Thyroid gland (tissue), 4 donors: ENCODE measurements at regions not wholly inside any gene's neighbourhood (a gene's known extent, or its start where the extent isn't known, plus 50 kb on each side); places are given as distances from the start of the nearest gene placed in this dataset.

Experiments
- DNase-seq, 2 donors: peaks; one replicate each; pipeline ENCODE4 v3.0.0-alpha.2; 2019
- H3K27ac ChIP-seq, 3 donors: fragments of 200-600 bp; sonication (generic); 1 replicate in 2 of 3; 2 replicates in 1 of 3; pipeline ENCODE4 v1.5.1; 2016 to 2019; ENCODE audit warnings: mild to moderate bottlenecking in 1 of 3, moderate library complexity in 1 of 3
- H3K27me3 ChIP-seq: fragments of 200-600 bp; sonication (generic); one replicate; pipeline ENCODE4 v1.5.1; 2019
- H3K36me3 ChIP-seq, 2 donors: fragments of 200-600 bp; sonication (generic); one replicate each; pipeline ENCODE4 v1.5.1; 2016 to 2019
- H3K4me1 ChIP-seq, 2 donors: fragments of 200-600 bp; sonication (generic); one replicate each; pipeline ENCODE4 v1.5.1; 2017 to 2019
- H3K4me3 ChIP-seq, 3 donors: fragments of 200-600 bp; sonication (generic); replicated peaks in 1 of 3; 1 replicate in 2 of 3; 2 replicates in 1 of 3; pipeline ENCODE4 v1.5.1; 2016; ENCODE audit warnings: mild to moderate bottlenecking in 1 of 3
- H3K9me3 ChIP-seq: fragments of 200-600 bp; sonication (generic); one replicate; pipeline ENCODE4 v1.5.1; 2017
- POLR2A ChIP-seq, 2 donors: fragments of 450-650 bp; IDR thresholded peaks; one replicate each; pipeline ENCODE4 v1.6.1; 2017; ENCODE audit warnings: antibody characterized with exemption in 2 of 2, mild to moderate bottlenecking in 2 of 2, moderate library complexity in 1 of 2
- WGBS, 2 donors: methylation state at CpG; one replicate each; pipeline ENCODE4 v1.1.5; 2017; 5-methylcytosine and 5-hydroxymethylcytosine counted together
- intact Hi-C: fragments of 100-400 bp; cut with DNase I; formaldehyde crosslinking; loops from one replicate; pipeline ENCODE4 v1.15.1; 2023
- TF ChIP-seq, protein P1 (sequence below), 6 experiments: fragments of 200-600 bp in 3 of 6; fragments of 450-650 bp in 3 of 6; sonication (generic) in 3 of 6; IDR thresholded peaks; one replicate each; pipeline ENCODE4 v1.5.1; 2016 to 2019; ENCODE audit warnings: antibody characterized with exemption in 6 of 6, mild to moderate bottlenecking in 2 of 6, inconsistent platforms in 1 of 6, moderate library complexity in 1 of 6

- no peak for DNase-seq
- H3K9me3 ChIP-seq, result no peaks in the 10 kb centered on the region
- no peak for TF ChIP-seq POLR2A (IDR thresholded peaks at IDR 0.05)
- TF ChIP-seq, protein P1, sequence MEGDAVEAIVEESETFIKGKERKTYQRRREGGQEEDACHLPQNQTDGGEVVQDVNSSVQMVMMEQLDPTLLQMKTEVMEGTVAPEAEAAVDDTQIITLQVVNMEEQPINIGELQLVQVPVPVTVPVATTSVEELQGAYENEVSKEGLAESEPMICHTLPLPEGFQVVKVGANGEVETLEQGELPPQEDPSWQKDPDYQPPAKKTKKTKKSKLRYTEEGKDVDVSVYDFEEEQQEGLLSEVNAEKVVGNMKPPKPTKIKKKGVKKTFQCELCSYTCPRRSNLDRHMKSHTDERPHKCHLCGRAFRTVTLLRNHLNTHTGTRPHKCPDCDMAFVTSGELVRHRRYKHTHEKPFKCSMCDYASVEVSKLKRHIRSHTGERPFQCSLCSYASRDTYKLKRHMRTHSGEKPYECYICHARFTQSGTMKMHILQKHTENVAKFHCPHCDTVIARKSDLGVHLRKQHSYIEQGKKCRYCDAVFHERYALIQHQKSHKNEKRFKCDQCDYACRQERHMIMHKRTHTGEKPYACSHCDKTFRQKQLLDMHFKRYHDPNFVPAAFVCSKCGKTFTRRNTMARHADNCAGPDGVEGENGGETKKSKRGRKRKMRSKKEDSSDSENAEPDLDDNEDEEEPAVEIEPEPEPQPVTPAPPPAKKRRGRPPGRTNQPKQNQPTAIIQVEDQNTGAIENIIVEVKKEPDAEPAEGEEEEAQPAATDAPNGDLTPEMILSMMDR (IDR thresholded peaks at IDR 0.05), result no peak
- no peak overlapping the region for H3K27ac ChIP-seq
- H3K4me3 ChIP-seq, result no peak overlapping the region
- intact Hi-C loops, result no loop called here
- no peaks in the 10 kb centered on the region for H3K27me3 ChIP-seq
- H3K4me1 ChIP-seq, result no peaks in the 10 kb centered on the region
- 75 to 79% methylated on average over 5 of the region's 5 CpGs for WGBS, 2 donors
- H3K36me3 ChIP-seq, result no peaks in the 10 kb centered on the region
Observed at GRCh38 chr16:73505577-73505976, 457.6 kb upstream of the ZFHX3 start.

DNA sequence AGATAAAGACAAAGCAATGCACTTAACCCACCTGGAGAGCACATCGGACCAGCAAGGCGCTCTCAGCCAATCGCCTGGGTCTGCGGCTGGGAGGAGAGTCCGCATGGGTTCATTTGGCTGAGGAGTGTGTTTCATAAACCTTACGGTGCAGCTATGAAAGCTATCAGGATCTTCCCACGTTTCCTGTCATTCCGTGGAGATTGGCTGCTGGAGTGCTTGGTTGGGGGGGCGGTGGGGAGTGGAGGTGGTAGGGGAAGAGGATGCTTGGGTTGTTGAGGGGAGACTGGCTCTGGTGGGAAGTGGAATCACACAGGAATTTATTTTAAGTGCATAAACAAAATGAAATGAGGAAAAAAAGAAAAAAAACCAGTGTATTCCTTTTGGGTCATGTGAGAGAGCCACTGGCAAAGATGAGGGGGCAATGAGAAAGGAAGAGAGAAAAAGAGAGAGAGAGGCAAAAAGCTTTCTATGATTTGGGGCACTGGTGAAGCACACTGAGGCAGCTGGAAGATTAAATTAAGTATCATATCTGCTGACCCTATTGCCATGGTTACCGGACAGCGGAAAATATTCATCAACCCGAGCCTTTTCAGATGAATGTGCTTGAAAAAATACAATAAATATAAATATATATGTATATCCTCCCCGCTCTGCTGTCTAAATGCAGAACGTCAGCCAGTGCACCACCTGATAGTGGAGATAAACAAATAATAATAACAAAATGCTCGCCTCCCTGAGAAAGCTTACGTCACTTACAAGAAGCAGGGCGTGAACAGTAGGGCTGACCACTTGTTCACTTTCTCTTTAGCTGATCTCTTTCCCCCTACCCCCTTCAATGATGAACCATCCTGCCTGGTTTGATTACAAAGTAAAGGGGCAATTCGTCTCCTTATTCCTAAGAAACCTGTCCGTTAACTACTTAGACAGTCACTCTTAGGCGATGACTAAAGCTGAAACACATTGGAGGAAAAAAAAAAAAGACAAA lies 457.0 kb upstream of the ZFHX3 start:
- no peaks in the 10 kb centered on the region for H3K36me3 ChIP-seq
- H3K27ac ChIP-seq, result no peak overlapping the region
- WGBS, 2 donors, result 63 to 66% methylated on average over 20 of the region's 20 CpGs
- no peaks in the 10 kb centered on the region for H3K9me3 ChIP-seq
- no peaks in the 10 kb centered on the region for H3K27me3 ChIP-seq
- H3K4me3 ChIP-seq, result no peak overlapping the region
- TF ChIP-seq, protein P1 (IDR thresholded peaks at IDR 0.05), result no peak
- no peak for TF ChIP-seq POLR2A (IDR thresholded peaks at IDR 0.05)
- no peak for DNase-seq
- H3K4me1 ChIP-seq, result no peaks in the 10 kb centered on the region
- intact Hi-C loops, result no loop called here

DNA sequence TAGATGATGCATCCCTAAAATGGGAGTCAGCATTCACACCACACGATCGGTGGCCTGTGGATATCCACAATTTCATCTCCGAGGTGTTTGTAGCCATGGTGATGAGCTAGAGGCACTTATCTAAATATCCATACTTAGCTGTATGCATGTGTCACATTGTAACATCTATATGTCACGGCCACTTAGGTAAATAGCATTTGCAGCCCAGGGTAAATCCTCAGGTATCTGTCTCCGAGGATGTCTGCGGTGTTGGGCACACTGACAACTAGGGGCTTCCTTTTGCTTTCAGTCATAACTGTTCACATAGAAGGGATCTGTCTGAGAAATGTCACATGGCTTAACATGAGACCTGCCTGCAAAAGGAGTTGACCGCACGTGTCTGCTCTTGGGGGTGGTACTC lies 455.2 kb upstream of the ZFHX3 start:
- H3K4me1 ChIP-seq, result no peaks in the 10 kb centered on the region
- 91 to 94% methylated on average over 8 of the region's 8 CpGs for WGBS, 2 donors
- no peak for DNase-seq
- intact Hi-C loops, result no loop called here
- no peaks in the 10 kb centered on the region for H3K9me3 ChIP-seq
- H3K27ac ChIP-seq, result no peak overlapping the region
- no peaks in the 10 kb centered on the region for H3K27me3 ChIP-seq
- H3K36me3 ChIP-seq, result no peaks in the 10 kb centered on the region
- TF ChIP-seq, protein P1 (IDR thresholded peaks at IDR 0.05), result no peak
- no peak for TF ChIP-seq POLR2A (IDR thresholded peaks at IDR 0.05)
- H3K4me3 ChIP-seq, result no peak overlapping the region

DNA sequence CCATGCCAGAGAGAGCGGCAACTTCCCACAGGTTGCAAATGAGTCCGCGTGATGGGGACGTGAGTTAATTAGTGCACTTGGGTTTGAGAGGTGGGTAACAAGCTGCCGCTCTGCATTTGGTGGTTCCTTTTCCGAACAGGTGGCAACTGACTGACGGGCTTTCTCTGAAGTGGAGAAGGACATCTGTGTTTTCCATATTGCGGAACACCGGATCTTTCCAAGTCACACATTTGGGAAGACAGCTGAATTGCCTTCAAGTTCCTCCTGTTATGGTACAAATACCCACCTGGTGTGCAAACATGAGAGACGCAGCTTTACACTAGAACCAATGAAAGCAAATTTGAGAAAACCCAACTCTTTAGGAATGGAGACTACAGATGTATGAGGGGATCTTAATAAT lies 451.3 kb upstream of the ZFHX3 start:
- no peaks in the 10 kb centered on the region for H3K27me3 ChIP-seq
- TF ChIP-seq, protein P1 (IDR thresholded peaks at IDR 0.05), result no peak
- no peak for TF ChIP-seq POLR2A (IDR thresholded peaks at IDR 0.05)
- no peak overlapping the region for H3K4me3 ChIP-seq
- H3K36me3 ChIP-seq, result no peaks in the 10 kb centered on the region
- 92 to 96% methylated on average over 10 of the region's 10 CpGs for WGBS, 2 donors
- H3K27ac ChIP-seq, result no peak overlapping the region
- no peaks in the 10 kb centered on the region for H3K9me3 ChIP-seq
- DNase-seq, result no peak
- H3K4me1 ChIP-seq, result no peaks in the 10 kb centered on the region
- intact Hi-C loops, result no loop called here

- intact Hi-C loops, result no loop called here
- 77 to 81% methylated on average over 4 of the region's 4 CpGs for WGBS, 2 donors
Observed at GRCh38 chr16:73485880-73486279, 438.0 kb upstream of the ZFHX3 start.

More at GRCh38 chr16:73485880-73486279, 438.0 kb upstream of the ZFHX3 start:
- DNase-seq, result no peak
- Histone ChIP-seq H3K9me3 (no peaks in the 10 kb centered on the region), H3K27me3 (no peaks in the 10 kb centered on the region), H3K36me3 (no peaks in the 10 kb centered on the region), H3K4me1 (no peaks in the 10 kb centered on the region), H3K4me3 (no peak overlapping the region), H3K27ac (no peak overlapping the region)
- no peak for TF ChIP-seq POLR2A (IDR thresholded peaks at IDR 0.05)
- TF ChIP-seq, protein P1 (IDR thresholded peaks at IDR 0.05), result no peak
